HepG2 (cell line): ENCODE measurements at regions not wholly inside any gene's neighbourhood (a gene's known extent, or its start where the extent isn't known, plus 50 kb on each side); places are given as distances from the start of the nearest gene placed in this dataset.

Experiments used
- ATAC-seq: fragments of 200-7000 bp; cut with Tn5 transposase; 3 replicates; pipeline ENCODE4 v1.9.1; 2020; ENCODE audit warnings: mild to moderate bottlenecking, moderate library complexity
- BruUV-seq: library from RNA; stranded (reverse); fragments of 400-500 nt; replicated peaks from 2 replicates; lab custom pipeline; 2021; lab: Mats Ljungman, UMichigan
- CTCF ChIA-PET: fragments of 300-600 bp; formaldehyde crosslinking; extraction: SDS; loops from one replicate; lab custom pipeline; 2021; ENCODE audit warnings: low total read pairs, inconsistent platforms, low intra/inter-chr PET ratio; lab: Yijun Ruan, JAX
- POLR2A ChIA-PET: fragments of 350-600 bp; sonication (Branson Sonifier 250); formaldehyde crosslinking; loops from one replicate; lab custom pipeline; 2020; ENCODE audit warnings: antibody characterized with exemption, inconsistent platforms; lab: Yijun Ruan, JAX
- DNase-seq: peaks from one replicate; pipeline ENCODE4 v3.0.0-alpha.2; 2015; ENCODE audit warnings: low spot score
- FAIRE-seq: peaks from 3 replicates; lab custom pipeline; 2011; peaks lifted over from hg19 to GRCh38; lab: Jason Lieb, UNC
- H2AFZ ChIP-seq: one replicate; pipeline ENCODE4 v1.6.1; 2011; ENCODE audit warnings: low read length, inconsistent platforms
- H3K27ac ChIP-seq: fragments of 300-600 bp; 3 replicates; pipeline ENCODE4 v1.8.0; 2011; ENCODE audit warnings: mixed run types, mild to moderate bottlenecking, mixed read lengths, low read length, inconsistent platforms; ENCODE audit not compliant: insufficient read depth; ENCODE audit errors: extremely low read length
- H3K27me3 ChIP-seq, 2 experiments: fragments of 200-600 bp in 1 of 2; 2 replicates in 1 of 2; 3 replicates in 1 of 2; pipeline versions ENCODE4 v1.6.0 to v1.8.0; 2011; ENCODE audit warnings: low read length in 2 of 2, mild to moderate bottlenecking in 2 of 2, moderate library complexity in 2 of 2, inconsistent platforms in 1 of 2; ENCODE audit not compliant: insufficient read depth in 2 of 2, control insufficient read depth in 1 of 2
- H3K36me3 ChIP-seq, 2 experiments: fragments of 200-600 bp in 1 of 2; replicated peaks in 1 of 2; 2 replicates in 1 of 2; 3 replicates in 1 of 2; pipeline versions ENCODE4 v1.5.1 to v1.8.0; 2011; ENCODE audit warnings: low read length in 2 of 2, inconsistent platforms in 1 of 2; ENCODE audit not compliant: insufficient read depth in 2 of 2, control insufficient read depth in 1 of 2
- H3K4me1 ChIP-seq: 2 replicates; pipeline ENCODE4 v1.5.1; 2012; ENCODE audit warnings: low read length, inconsistent platforms; ENCODE audit not compliant: insufficient read depth
- H3K4me2 ChIP-seq: 2 replicates; pipeline ENCODE4 v1.6.0; 2011; ENCODE audit warnings: low read depth, low read length, inconsistent platforms
- H3K4me3 ChIP-seq, 3 experiments: fragments of 200-600 bp in 1 of 3; sonication (generic), shearing (Covaris generic) in 1 of 3; replicated peaks in 1 of 3; 2 replicates each; pipeline ENCODE4 v1.5.1; 2011 to 2016; ENCODE audit warnings: low read length in 3 of 3, inconsistent platforms in 2 of 3, low read depth in 2 of 3, mild to moderate bottlenecking in 2 of 3, control low read depth in 1 of 3, mixed read lengths in 1 of 3; ENCODE audit not compliant: insufficient read depth in 1 of 3
- H3K79me2 ChIP-seq: one replicate; pipeline ENCODE4 v1.6.1; 2011; ENCODE audit warnings: low read length, inconsistent platforms; ENCODE audit not compliant: insufficient read depth
- H3K9ac ChIP-seq: 2 replicates; pipeline ENCODE4 v1.6.0; 2011; ENCODE audit warnings: mild to moderate bottlenecking, low read depth, low read length, inconsistent platforms; ENCODE audit not compliant: insufficient read depth
- H3K9me3 ChIP-seq: 2 replicates; pipeline ENCODE4 v1.5.1; 2012; ENCODE audit warnings: mild to moderate bottlenecking, low read length
- H4K20me1 ChIP-seq: 2 replicates; pipeline ENCODE4 v1.6.0; 2011; ENCODE audit warnings: inconsistent platforms, mild to moderate bottlenecking, low read length, moderate library complexity; ENCODE audit not compliant: insufficient read depth
- ARID5B ChIP-seq: IDR thresholded peaks from 2 replicates; pipeline ENCODE4 v1.4.0; 2020; ENCODE audit warnings: mild to moderate bottlenecking, missing genetic modification reagents
- CCDC6 ChIP-seq: sonication (generic); formaldehyde crosslinking; IDR thresholded peaks from 2 replicates; pipeline ENCODE4 v1.8.1; 2022; ENCODE audit warnings: mild to moderate bottlenecking, missing genetic modification reagents, moderate library complexity
- ELF3 ChIP-seq: IDR thresholded peaks from 2 replicates; pipeline ENCODE4 v1.6.1; 2016; ENCODE audit warnings: missing genetic modification reagents, missing compliant biosample characterization
- ESRRA ChIP-seq: sonication (generic); formaldehyde crosslinking; IDR thresholded peaks from 2 replicates; pipeline ENCODE4 v1.5.1; 2020; ENCODE audit warnings: mild to moderate bottlenecking, low read depth, missing genetic modification reagents
- FOSL1 ChIP-seq: sonication (generic); formaldehyde crosslinking; IDR thresholded peaks from 2 replicates; pipeline ENCODE4 v1.9.0; 2021; ENCODE audit warnings: missing genetic modification reagents, borderline replicate concordance
- FOXA3 ChIP-seq: IDR thresholded peaks from 2 replicates; pipeline ENCODE4 v1.6.1; 2016; ENCODE audit warnings: missing genetic modification reagents, missing compliant biosample characterization
- GABPA ChIP-seq, 2 experiments: IDR thresholded peaks; 2 replicates each; pipeline ENCODE4 v1.6.1; 2011 to 2016; ENCODE audit warnings: low read depth in 2 of 2, low read length in 1 of 2, missing biosample characterization in 1 of 2, missing genetic modification characterization in 1 of 2
- KMT2A ChIP-seq: sonication (generic); formaldehyde crosslinking; IDR thresholded peaks from 2 replicates; pipeline ENCODE4 v1.4.0; 2020; ENCODE audit warnings: missing genetic modification reagents
- MZF1 ChIP-seq: sonication (generic); formaldehyde crosslinking; IDR thresholded peaks from 2 replicates; pipeline ENCODE4 v1.8.1; 2023; ENCODE audit warnings: mild to moderate bottlenecking, missing genetic modification reagents, borderline replicate concordance
- NFE2 ChIP-seq: sonication (generic); formaldehyde crosslinking; IDR thresholded peaks from 2 replicates; pipeline ENCODE4 v1.4.0; 2020; ENCODE audit warnings: missing genetic modification reagents
- PAX8 ChIP-seq: sonication (generic); formaldehyde crosslinking; IDR thresholded peaks from 2 replicates; pipeline ENCODE4 v1.8.0; 2022; ENCODE audit warnings: mild to moderate bottlenecking, missing genetic modification reagents, borderline replicate concordance
- TCF7 ChIP-seq: sonication (generic); IDR thresholded peaks from 2 replicates; pipeline ENCODE4 v1.6.1; 2016; ENCODE audit warnings: antibody characterized with exemption, low read depth
- ZNF878 ChIP-seq: sonication (generic); formaldehyde crosslinking; IDR thresholded peaks from 2 replicates; pipeline ENCODE4 v1.8.1; 2023; ENCODE audit warnings: mild to moderate bottlenecking, missing genetic modification reagents, moderate library complexity
- ZNF883 ChIP-seq: sonication (generic); formaldehyde crosslinking; IDR thresholded peaks from 2 replicates; pipeline ENCODE4 v1.5.1; 2020; ENCODE audit warnings: mild to moderate bottlenecking, missing genetic modification reagents; ENCODE audit errors: not compliant biosample characterization
- WGBS: methylation state at CpG from one replicate; pipeline ENCODE4 v1.1.6; 2017; ENCODE audit warnings: low lambda C conversion rate; 5-methylcytosine and 5-hydroxymethylcytosine counted together
- in situ Hi-C: cut with HindIII; loops from 2 replicates; pipeline ENCODE4 v1.10.0; 2017; ENCODE audit warnings: low pct_unique_long_range_greater_than_20kb; ENCODE audit not compliant: extremely low pct_ligation_motif_present
- intact Hi-C: fragments of 100-400 bp; cut with micrococcal nuclease; formaldehyde crosslinking; loops from one replicate; pipeline ENCODE4 v1.10.0; 2022; ENCODE audit not compliant: unreplicated experiment
- TF ChIP-seq, protein P1 (sequence below), 2 experiments: sonication (generic) in 1 of 2; formaldehyde crosslinking in 1 of 2; IDR thresholded peaks; 2 replicates each; pipeline versions ENCODE4 v1.6.1 to v1.9.0; 2014 to 2022; ENCODE audit warnings: antibody characterized with exemption in 1 of 2, borderline replicate concordance in 1 of 2, inconsistent platforms in 1 of 2, low read depth in 1 of 2, missing genetic modification reagents in 1 of 2

DNA sequence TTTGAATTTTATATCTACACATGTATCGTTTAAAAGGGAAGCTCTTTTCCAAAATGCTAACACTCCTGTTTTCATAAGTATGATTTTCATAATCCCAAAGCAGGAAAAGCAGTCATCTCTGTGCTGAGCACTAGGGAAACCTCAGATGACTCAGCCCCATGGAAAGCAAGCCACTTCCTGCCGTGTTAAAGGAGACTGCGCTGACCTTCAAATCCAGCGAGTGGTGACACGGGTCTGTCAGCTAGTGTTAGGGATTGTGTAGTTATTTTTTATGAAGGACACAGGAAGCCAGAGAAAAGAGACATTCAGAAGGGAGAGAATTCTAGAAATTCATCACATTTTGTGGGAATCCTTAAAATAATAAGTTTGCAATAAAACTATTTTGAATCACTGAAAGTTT lies 57.0 kb upstream of the CD93 start:
- Histone ChIP-seq H3K4me2 (no peak overlapping the region), H2AFZ (no peak overlapping the region), H4K20me1 (no peaks in the 10 kb centered on the region), H3K4me1 (peaks cover 29% of the 10 kb centered on the region), H3K27ac (no peak overlapping the region), H3K9me3 (no peaks in the 10 kb centered on the region), H3K27me3 (0 out of 5 replicates have a peak, but pooled peaks cover 2 to 10% of the 10 kb centered on the region in 2 experiments), H3K4me3 (no peak overlapping the region), H3K79me2 (no peaks in the 10 kb centered on the region), H3K36me3 (no peaks in the 10 kb centered on the region), H3K9ac (no peak overlapping the region)
- CTCF ChIA-PET: no interaction called here
- intact Hi-C loops: no loop called here
- DNase-seq (peak; percentile 71), FAIRE-seq (peak; percentile 46), ATAC-seq (peak; percentile 65)
- 16% methylated on average over 5 of the region's 5 CpGs for WGBS
- POLR2A ChIA-PET: interaction anchor here (1.2 to 1.8 kb wide), 2 partner anchors 9 to 13 kb away, joined by 3 to 5 read pairs; no protein-coding TSS in a partner anchor
- in situ Hi-C loops: no loop called here
- no TSS peak for BruUV-seq
- peak; percentile 37; the same call in 1 of the 2 replicates for TF ChIP-seq ESRRA (CRISPR knock-in tag)
- TF ChIP-seq MZF1 (CRISPR knock-in tag): no peak
- TF ChIP-seq TCF7: no peak
- no peak for TF ChIP-seq PAX8
- no peak for TF ChIP-seq NFE2
- TF ChIP-seq, protein P1, sequence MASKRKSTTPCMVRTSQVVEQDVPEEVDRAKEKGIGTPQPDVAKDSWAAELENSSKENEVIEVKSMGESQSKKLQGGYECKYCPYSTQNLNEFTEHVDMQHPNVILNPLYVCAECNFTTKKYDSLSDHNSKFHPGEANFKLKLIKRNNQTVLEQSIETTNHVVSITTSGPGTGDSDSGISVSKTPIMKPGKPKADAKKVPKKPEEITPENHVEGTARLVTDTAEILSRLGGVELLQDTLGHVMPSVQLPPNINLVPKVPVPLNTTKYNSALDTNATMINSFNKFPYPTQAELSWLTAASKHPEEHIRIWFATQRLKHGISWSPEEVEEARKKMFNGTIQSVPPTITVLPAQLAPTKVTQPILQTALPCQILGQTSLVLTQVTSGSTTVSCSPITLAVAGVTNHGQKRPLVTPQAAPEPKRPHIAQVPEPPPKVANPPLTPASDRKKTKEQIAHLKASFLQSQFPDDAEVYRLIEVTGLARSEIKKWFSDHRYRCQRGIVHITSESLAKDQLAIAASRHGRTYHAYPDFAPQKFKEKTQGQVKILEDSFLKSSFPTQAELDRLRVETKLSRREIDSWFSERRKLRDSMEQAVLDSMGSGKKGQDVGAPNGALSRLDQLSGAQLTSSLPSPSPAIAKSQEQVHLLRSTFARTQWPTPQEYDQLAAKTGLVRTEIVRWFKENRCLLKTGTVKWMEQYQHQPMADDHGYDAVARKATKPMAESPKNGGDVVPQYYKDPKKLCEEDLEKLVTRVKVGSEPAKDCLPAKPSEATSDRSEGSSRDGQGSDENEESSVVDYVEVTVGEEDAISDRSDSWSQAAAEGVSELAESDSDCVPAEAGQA (IDR thresholded peaks at IDR 0.05; ENCODE audit: low read depth): 0 out of 2 replicates have a peak, but pooled peaks have one; percentile 16
- TF ChIP-seq, protein P1 (CRISPR knock-in tag; IDR thresholded peaks at IDR 0.05; ENCODE audit: borderline replicate concordance): no peak
- TF ChIP-seq CCDC6 (CRISPR knock-in tag): no peak
- 0 out of 2 replicates have a peak, but pooled peaks have one; percentile 45 for TF ChIP-seq ZNF878
- no peak for TF ChIP-seq KMT2A (CRISPR knock-in tag)
- TF ChIP-seq ZNF883 (CRISPR knock-in tag): no peak
- TF ChIP-seq ARID5B (CRISPR knock-in tag): peak; percentile 71
- peak; percentile 52; the same call in 1 of the 2 replicates for TF ChIP-seq FOSL1 (CRISPR knock-in tag)
- peak; percentile 78; the same call in 1 of the 2 replicates for TF ChIP-seq ELF3 (CRISPR knock-in tag)
- peak; percentile 34; the same call in 1 of the 2 replicates for TF ChIP-seq FOXA3 (CRISPR knock-in tag)
- TF ChIP-seq GABPA (IDR thresholded peaks at IDR 0.05; ENCODE audit: low read depth, low read length): peak; percentile 30; the same call in 1 of the 2 replicates
- TF ChIP-seq GABPA (CRISPR knock-in tag; IDR thresholded peaks at IDR 0.05; ENCODE audit: low read depth): peak; percentile 81
